GM19025 (cell line): ENCODE measurements at regions not wholly inside any gene's neighbourhood (a gene's known extent, or its start where the extent isn't known, plus 50 kb on each side); places are given as distances from the start of the nearest gene placed in this dataset.

ENCODE experiments used
- ATAC-seq: cut with Tn5 transposase; IDR thresholded peaks from one replicate; pipeline ENCODE4 v1.9.1; 2021; ENCODE audit warnings: mild to moderate bottlenecking, low read depth, moderate library complexity; ENCODE audit not compliant: unreplicated experiment

DNA sequence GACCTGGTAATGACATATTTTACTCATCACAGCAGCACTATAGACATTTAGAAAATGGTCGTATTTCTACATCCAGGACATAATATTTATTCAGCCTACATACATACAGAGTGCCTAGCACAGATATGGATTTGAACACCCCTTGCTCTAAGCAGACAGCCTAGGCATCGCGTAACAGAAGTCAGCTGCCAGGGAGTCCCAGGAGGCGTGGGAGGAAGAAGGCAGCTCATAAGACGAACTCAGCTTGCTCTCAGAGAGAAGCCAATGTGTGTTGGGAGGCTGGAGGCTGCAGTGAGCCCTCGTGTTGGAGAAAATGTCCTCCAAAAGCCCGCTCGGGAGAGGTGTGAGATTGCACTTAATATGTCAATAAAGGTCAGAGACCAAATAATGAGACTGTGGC is 131.6 kb downstream of the BCOR start:
- ATAC-seq: no peak

DNA sequence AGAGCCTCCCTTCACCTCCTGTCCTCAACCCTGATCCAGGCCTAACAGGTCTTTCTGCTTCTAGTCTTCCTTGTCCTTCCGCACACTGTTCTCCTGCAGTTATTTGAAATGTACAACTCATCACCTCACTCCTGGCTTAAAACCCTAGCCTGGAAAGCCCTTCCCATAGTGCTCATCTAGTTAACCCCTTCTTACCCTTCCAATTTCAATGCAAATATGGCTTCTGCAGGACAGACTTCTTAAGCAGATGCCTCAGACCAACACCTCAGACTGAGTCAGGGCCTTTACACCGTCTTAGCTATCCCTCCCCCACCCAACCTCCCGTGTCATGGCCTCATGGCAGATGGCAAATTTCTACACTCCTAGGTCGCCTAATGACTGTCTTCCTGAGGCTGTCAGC is 130.4 kb downstream of the BCOR start:
- no peak for ATAC-seq

DNA sequence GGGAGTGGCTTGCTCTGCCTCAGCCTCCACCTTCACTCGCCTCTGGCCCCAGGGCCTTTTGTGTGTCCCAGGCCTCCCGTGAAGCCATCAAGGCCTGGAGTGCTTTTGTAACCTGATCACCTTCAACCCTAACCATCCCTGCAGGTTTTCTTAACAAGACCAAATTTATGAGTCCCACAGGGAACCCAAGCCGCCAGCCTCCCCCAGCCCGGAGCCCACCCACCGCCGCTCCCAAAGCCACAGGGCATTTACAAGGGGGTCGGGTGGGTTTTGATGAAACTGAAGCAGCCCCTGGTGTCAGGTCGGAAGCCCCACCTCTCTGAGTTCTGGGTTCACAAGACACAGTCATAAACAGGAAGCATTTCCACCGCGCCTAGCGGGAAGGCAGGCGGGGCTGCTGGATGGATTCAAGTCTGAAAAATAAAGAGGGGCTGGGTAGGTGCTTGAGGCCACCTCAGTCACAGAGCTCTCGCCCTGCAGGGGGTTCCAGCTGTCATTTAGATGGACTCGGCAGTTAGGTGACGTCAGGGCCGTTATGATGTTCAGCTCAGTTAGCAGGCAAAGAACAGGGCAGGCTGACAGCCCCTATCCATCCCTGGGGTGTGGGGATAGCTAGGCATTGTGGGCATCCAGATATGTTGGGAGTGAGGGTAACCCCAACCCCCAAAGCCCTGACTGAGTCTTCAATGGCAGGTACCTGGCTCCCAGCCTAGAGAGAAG is 128.5 kb downstream of the BCOR start:
- ATAC-seq: no peak

DNA sequence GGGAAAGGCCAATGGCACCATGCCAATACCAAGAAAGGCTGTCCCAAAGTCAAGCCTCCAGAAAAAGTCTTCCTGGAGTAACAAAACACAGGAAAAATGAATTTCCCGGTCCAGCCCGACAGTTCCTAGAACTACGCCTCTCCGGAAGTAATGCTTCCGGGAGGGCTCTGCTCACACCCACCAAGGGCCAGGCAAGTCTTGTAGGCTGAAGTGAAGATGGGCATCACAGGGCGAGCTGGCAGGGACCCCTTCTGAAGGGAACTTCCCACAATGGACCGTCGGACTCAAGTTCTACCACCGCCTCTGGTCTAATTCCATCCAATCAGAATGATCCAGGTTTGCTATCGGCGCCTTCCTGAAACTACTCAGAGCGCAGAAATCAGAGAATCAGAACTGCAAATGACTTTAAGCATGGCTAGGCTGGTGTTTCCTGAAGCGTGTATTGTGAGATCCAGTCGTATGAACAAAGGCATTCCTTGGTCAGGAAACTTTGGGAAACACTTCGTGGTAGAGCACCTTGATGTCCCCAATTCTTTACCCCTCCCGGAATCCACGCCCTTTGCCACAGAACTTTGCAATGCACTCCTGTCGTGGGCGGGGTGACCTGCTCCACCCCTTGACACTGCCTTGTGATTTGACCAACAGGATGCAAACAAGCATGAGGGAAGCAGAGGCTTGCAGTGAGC is 127.8 kb downstream of the BCOR start:
- ATAC-seq: no peak

DNA sequence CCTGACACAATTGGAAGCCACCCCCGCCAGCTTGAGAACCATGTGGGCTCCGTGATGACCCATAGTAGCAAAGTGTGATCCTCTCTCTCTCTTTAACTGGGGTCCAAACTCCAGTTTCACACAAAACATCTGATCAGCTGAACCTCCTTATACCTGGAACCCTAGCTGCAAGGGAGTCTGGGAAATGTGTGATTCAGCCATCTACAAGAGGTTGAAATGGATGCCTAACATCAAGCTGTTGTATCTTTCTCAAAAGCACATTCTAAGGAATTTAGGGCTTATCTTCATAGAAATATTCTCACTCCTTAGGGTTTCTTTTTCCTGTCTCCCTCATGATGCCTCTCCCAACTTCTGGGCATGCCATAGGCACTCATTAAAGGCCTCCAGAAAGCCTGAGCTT is 126.0 kb downstream of the BCOR start:
- ATAC-seq: no peak

DNA sequence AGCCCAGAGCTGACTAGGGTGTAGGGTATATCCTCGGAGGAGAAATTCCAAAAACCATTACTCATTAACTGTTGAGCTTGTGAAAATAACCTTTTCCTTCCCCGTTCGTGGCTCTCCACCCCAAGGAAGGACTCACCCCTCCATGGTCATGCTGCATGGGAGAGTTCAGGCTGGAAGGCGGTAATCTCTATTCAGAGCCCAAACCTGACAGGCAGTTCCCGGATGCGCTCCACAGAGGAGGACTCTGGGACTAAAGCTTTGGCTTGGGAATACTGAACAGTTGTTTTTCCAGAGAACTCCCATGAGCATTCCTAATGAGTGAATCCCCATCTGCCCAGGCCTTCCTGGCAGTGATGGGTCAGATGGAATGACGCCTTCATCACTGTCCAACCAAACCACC is 125.4 kb downstream of the BCOR start:
- ATAC-seq: no peak

DNA sequence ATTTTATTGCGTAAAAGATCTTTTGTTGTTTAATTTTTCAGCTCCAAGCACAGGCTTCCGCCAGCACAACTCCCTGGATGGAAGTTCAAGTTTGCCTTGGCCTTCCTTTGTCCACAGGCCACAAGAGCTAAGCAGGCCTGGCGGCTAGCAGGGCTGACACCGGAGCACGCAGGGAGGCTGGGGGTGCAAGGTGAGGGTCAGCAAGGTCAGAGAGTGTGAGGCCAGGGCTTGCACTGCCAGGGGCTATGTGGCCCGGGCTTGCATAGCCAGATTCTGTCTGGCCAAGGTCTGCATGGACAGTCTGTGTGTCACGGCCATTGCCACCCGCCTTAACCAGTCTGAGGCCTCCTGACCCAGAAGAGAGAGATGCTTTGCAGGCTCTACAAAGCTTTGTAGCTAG is 123.9 kb downstream of the BCOR start:
- ATAC-seq: no peak

DNA sequence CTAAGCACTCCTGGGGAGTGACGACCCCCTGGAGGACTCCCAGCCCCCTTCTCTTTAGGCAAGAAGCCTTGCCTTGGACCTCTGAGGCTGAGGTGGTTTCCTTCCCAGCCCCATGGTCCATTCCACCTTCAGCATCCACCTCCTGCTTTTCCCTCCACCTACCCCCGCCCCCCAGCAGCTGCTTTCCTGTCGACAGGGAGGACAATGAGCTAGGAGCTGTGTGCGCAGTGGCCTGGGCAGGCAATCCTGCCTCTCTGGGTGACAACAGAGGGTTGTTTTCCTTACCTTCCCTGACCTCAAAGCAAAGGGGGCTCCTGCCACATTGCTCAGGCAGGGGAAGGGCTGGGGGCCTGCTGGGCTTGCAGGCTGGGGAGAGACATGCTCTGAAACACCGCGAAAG is 123.5 kb downstream of the BCOR start:
- ATAC-seq: no peak

DNA sequence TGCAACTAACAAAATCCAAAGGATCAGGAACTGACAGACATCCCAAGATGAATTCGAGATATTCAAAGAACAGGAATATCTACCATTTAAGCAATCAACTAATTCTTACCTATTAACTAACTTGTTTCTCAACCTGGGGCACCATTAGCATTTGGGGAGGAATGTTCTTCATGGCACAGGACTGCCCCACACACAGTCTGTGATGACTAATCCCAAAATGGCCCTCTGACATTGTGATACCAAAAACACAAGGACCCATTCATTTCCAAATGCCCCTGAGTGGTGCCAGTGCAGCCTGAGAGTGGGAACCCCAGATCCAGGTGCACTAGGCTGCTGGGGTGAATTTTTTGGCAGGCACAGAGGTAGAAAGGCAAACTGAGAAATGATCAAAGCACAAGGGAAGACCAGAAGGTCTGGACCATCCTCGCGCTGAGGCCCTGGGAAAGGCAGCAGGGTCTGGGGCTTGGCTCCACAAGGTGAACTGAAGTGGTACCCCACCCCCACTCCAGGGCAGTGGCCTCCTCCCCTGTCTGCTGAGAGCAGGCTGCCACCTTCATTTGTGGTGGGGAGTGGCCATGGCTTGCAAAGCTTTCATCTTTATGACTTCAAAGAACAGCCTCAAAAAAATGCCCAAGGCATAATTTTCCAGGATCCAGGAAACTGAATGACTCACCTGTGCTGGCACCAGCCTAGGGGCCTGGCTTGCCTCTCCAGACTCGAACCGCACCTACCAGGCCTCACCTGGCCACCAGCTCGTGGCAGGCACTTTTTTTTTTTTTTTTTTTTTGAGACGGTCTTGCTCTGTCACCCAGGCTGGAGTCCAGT is 122.4 kb downstream of the BCOR start:
- no peak for ATAC-seq

DNA sequence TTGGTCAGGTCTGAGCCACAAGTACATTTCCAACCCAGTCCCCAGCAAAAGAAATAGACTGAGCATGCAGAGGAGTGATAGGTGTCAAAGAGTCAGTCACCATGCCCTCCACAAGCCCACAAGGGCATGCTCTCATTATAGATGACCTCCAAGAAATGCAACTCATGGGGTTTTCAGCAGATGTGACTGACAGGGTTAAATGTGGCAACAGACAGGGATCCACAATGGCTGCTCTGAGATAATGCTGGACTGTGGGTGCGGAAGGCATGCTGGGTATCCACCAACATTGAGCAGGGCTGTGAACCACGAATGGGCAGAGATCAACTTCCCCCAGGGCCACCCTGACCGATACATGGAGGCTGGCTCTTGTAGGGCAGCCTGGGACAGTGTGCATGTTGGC is 115.8 kb downstream of the BCOR start:
- ATAC-seq: no peak

DNA sequence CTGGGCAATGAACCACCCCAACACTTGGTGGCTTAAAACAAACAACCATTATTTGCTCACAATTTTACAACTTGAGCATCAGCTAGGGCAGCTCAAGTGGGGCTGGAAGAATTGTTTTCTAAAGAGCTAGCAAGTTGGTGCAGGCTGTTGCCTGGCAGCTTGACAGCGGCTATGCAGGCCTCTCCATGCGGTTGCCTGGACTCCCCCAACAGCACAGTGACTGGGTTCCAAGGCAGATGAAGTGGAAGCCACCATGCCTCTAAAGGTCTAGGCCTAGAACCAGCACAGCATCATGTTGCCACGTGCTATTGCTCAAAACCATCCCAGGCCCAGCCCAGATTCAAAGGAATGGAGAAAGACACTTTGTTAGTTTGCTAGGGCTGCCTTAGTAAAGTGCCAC is 114.8 kb downstream of the BCOR start:
- ATAC-seq: no peak

DNA sequence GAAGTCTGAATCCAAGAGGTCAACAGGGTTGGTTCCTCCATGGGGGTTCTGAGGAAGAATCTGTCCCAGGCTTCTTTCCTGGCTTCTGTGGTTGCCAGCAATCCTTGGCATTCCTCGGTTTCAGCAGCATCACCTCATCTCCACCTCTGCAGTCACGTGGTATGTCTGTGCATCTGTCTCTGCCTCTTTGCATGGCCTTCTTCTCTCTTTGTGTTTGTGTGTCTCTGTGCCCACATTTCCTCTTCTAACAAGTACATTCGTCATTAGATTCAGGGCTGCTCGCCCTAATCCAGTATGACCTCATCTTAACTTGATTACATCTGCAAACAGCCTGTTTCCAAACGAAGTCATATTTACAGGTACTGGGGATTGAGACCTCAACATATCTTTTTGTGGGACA is 114.0 kb downstream of the BCOR start:
- no peak for ATAC-seq

DNA sequence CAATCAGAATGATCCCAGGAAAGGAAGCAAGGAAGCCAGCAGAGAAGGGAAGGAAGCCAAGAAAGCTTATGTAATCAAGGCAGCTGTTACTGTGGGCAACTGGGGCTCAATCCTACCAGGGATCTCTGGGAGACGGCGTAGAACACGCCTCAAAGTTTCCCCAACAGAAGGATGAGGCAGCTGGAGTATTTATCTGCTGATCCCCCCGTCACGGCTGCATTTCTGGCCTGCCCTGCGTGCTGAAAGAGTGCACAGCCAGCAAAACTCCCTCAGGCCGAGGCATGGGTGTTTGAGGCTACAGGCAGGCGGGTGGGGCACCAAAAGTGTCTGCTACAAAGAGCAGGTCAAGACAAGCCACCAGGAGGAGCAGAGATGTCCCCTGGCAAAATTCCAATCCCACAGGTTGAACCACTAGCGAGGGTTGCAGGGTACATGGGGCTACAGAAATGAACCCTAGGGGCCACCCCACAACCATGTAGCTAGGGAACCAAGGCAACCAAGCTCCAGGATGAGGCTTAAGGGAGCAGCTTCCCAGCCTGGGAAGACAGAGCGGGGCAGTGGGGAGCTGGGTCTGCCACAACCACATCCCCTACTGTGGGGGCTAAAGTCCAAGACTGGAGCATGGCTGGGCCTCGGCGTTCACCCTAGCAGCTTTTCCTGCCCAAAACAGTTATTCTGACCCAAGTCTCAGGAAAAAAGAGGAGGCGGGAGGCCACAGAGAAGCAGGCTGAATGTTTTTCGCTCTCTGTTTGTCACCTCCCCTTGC is 113.4 kb downstream of the BCOR start:
- ATAC-seq: no peak

DNA sequence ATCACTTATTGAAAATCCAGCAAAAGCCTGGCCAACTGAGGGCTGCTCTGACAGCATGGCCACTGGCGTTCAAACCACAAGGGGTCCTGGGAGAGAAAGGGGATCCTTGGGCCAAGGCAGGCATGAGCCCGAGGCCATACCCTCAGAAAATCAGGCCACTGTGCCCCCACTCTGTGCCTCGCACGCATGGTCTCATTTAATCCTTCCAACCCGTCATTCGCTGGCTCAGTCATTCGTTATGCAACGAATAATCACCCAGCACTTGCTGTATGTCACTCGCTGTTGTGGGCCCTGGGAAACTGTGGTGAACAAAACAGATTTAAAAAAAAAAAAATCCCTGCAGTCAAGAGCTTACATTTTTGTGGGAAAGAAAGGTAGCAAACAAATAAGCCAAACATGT is 112.7 kb downstream of the BCOR start:
- no peak for ATAC-seq

DNA sequence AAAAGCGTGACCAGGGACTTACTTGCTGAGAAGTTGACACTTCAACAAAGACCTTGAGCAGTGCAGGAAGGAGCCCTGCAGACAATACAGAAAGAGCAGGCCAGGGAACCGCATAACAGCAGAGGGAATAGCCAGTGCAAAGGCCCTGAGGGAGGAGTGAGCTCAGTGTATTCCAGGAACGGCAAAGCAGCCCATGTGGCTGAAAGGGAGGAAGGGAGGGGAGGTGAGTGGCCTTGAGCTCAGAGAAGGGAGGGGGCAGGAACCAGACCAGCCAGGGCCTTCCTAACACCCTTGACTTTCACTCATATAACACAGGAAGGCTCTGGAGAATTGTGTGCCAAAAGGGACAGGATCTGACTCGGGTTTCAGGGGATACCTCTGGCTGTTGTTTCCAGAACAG is 112.2 kb downstream of the BCOR start:
- ATAC-seq: no peak

DNA sequence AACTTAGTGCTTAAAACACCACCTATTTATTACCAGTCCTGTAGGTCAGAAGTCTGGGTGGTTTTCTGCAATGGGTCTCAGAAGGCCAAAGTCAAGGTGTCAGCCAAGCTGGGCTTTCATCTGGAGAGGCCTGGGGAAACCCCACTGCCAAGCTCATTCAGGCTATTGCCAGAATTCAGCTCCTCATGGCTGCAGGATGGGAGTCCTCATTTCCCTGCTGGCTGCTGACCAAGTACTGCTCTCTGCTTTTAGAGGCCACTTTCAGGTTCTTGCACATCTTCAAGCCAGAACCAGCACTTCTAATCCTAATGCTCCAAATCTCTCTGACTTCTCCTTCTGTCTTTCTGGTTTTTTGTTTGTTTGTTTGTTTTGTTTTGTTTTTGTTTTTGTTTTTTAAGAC is 109.3 kb downstream of the BCOR start:
- no peak for ATAC-seq

DNA sequence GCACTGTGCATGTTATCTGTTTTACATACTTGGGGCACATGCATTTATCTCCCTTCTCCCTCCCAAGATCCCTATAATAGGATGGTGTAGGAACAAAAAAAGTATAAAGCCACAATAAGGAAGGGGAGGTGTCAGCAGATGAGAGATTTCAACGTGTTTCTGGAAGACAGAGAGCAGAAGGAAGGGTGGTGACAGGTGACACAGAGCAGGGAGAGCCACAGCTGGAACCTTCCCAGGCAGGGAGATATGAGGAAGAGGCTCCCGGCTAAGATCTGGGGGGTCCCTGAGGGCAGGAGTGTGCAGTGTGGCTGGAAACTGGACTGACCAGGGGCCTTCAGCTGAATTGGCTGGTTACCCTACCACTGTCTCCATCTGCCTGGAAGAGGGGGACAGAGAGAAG is 107.4 kb downstream of the BCOR start:
- ATAC-seq: no peak

DNA sequence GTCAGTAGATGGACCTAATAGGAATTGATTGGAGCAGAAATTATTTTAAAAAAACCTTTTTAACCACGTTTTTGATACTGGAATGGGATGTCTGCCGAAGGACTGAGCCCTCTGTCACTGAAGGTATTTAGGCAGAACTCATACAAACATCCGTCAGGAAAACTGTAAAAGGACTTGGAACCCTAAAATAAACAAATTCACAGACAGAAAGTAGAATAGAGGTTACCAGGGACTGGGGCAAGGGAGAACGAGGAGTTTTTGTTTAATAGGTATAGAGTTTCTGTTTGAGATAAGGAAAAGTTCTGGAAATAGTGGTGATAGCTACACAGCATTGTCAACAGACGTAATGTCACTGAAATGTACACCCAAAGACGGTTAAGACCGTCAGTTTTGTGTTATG is 105.5 kb downstream of the BCOR start:
- ATAC-seq: no peak

DNA sequence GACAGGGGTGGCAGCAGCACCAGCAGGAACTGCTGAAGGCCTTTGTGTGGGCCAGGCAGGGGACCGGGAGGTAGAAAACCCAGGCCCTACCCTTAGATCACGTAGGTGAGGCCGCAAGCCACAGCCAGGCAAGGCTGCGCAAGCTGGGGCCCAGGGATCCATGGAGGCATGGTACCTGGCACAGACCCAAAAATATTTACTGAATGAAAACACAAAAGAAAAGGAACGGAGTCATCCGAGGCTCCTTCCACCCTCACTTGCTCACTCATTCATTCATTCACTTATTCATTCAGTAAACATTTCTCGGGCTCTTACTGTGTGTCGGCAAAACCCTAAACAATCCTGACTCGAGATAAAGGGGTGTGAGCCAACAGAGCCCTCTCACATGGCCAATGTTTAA is 102.3 kb downstream of the BCOR start:
- no peak for ATAC-seq

DNA sequence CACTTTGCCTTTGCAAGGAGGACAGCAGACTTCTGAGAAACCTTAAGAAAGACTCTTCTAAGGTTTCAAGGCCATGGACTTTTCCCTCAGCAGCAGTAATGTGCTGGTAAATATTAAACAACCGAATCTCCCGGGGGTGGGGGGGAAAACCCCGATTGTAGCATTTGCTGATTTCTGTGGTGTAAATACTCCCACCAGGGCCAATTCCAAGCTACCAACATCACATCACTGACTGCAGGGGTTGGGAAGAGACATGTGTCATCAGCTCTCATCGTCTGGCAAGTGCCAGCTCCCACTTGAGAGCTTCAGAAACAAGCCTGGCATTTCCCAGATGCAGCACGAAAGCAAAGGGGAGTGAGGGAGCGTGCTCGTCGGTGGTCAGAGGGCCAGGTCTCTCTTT is 101.2 kb downstream of the BCOR start:
- no peak for ATAC-seq
